HG03460 (cell line): ENCODE measurements at regions not wholly inside any gene's neighbourhood (a gene's known extent, or its start where the extent isn't known, plus 50 kb on each side); places are given as distances from the start of the nearest gene placed in this dataset.

Experiments used
- ATAC-seq: cut with Tn5 transposase; IDR thresholded peaks from one replicate; pipeline ENCODE4 v1.9.1; 2021; ENCODE audit not compliant: unreplicated experiment

GRCh38 chr14:40599725-40600124, 1007.0 kb upstream of the LRFN5 start:
- ATAC-seq, result no peak

DNA sequence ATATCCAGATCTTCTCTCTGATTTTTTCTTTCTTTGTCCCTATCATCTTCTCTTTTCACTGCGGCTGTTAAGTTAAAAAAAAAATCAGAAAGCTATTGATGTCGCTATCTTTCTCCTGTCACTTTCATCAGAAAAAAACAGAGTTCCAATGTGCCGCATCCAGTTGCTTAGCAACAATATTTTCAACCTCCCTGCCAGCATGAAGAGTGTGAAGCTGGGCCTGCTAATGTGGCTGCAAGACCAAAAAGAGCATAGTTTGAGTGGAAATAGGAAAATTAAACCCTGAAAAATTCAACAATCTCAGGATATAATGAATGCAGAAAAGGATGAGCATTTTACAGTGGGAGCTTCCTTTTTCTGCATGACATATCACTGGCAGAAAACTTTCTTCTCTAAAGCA, 1025.4 kb upstream of the LRFN5 start:
- no peak for ATAC-seq

- ATAC-seq, result no peak
These were observed 1029.7 kb upstream of the LRFN5 start for GRCh38 chr14:40576880-40577478.

DNA sequence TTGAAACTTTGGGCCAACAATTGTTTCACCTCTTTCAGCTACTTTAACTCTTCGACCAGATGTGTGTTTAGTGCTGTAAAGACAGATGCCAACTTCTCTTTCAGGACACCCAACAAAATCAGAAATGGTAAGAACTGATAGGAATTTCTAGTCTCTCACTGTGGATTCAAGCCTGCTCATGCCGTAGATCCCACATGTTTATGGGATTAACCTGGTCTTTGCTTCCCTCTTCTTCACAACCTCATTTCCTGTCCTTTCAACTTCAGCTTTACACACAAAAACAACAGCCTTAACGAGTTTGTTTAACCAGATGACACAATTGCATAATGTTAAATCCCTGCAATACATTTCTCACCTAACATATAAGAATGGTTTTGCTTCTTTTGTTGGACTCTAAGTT, 1031.9 kb upstream of the LRFN5 start:
- no peak for ATAC-seq

DNA sequence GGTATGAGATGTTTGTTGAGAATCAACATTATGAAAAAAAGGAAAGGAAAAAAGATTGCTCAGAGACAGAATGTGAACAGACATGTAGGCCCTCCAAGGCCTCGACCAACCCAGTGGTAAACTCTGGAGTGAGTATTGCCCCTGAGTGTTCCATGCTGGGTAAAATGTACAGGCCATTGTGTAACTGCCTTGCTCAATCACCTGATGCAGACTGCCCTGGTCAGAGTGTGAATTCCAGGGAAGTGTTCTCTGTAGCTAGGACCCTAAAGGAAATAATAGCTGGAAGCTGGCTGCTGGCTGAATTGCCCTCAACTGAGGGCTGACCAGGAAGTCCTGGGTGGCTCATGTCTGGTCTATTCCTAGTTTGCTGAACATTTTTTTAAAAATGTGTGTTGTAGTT, 1081.4 kb upstream of the LRFN5 start:
- ATAC-seq, result no peak

- no peak for ATAC-seq
These were observed 1083.6 kb upstream of the LRFN5 start for GRCh38 chr14:40523123-40523522.

- no peak for ATAC-seq
These were observed 1062.2 kb upstream of the FBXO33 start for GRCh38 chr14:40494483-40494882.

- ATAC-seq, result no peak
These were observed 1055.6 kb upstream of the FBXO33 start for GRCh38 chr14:40487824-40488223.

DNA sequence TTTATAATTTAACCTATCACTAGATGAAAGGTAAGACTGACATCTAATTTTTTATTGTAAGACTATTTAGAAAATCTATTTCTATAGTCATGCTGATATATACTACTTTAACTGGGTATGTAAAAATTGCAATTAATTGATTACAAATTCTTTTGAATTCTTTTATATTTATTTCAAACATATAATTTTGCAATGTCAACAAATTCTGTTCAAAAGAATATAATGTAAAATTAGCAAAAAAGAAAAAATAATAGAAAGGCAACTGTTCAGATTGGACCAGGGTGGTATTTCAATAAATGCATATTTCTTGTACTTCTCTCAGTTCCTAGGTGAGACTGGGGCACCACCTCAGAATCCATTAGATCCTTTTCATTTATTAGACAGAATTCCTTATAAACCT, 1053.5 kb upstream of the FBXO33 start:
- ATAC-seq, result no peak

- ATAC-seq, result no peak
These were observed 1043.8 kb upstream of the FBXO33 start for GRCh38 chr14:40476005-40476404.

- no peak for ATAC-seq
These were observed 1035.7 kb upstream of the FBXO33 start for GRCh38 chr14:40467969-40468368.

GRCh38 chr14:40464531-40464930, 1032.3 kb upstream of the FBXO33 start:
- ATAC-seq, result no peak

GRCh38 chr14:40463886-40464285, 1031.7 kb upstream of the FBXO33 start:
- ATAC-seq, result no peak

GRCh38 chr14:40452674-40453073, 1020.4 kb upstream of the FBXO33 start:
- ATAC-seq, result no peak

DNA sequence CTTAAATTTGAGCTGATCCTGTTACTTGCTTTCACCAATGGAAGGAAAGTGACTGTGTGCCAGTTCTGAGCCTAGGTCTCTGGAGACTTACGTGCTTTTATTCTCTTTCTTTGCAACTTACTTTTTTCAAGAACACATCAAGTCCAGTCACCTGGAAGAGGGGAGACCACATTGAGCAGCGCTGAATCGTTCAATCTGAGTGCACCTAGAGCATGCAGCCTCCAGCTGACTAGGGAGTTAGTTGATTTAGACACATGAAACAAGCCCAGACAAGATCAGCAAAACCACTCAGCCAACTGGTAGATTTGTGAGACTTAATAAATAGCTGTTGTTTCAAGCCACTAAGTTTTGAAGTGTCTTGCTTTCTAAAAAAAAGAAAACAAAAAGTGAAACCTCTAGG, 1014.8 kb upstream of the FBXO33 start:
- ATAC-seq, result no peak

- no peak for ATAC-seq
These were observed 1012.8 kb upstream of the FBXO33 start for GRCh38 chr14:40445020-40445419.

DNA sequence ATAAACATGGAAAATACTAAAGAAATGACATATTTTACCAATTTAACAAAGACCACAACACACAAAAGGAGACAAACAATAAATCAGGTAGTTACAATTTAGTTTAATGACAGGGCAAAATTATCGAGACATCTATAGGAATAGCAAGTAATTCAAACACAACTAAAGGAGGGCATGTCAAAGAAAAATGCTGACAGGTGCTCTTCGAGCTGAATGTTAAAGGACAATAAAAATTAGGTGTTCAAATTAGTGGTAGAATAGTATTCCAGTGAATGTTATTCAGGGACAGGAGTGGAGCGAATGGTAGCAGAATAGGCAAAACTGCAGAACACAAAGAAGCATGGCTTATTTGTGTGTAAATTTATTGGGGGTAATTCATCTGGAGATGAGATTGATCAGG, 1004.3 kb upstream of the FBXO33 start:
- no peak for ATAC-seq

- ATAC-seq, result peak; percentile 70
These were observed 985.7 kb upstream of the FBXO33 start for GRCh38 chr14:40417777-40418401.

GRCh38 chr14:40416565-40416964, 984.3 kb upstream of the FBXO33 start:
- no peak for ATAC-seq

GRCh38 chr14:40414386-40414785, 982.2 kb upstream of the FBXO33 start:
- ATAC-seq, result no peak

- ATAC-seq, result no peak
These were observed 980.9 kb upstream of the FBXO33 start for GRCh38 chr14:40413136-40413535.

DNA sequence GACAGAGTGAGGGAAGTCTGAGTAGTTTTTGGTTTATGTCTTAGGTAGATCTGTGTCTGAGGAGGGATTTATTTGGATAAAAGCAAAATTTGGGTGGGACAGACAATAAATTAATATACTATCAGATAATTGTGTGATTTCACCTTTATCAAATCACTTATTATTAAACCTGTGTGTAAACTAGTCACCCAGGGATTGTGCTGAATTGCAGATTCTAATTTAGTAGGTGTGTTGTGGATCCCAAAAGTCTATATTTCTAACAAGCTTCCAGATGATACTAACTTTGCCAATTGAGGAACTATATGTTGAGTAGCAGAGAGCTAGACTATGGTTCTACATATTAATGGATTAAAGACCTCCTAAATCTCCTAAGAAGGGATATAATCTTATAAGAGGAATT, 978.5 kb upstream of the FBXO33 start:
- ATAC-seq, result no peak

DNA sequence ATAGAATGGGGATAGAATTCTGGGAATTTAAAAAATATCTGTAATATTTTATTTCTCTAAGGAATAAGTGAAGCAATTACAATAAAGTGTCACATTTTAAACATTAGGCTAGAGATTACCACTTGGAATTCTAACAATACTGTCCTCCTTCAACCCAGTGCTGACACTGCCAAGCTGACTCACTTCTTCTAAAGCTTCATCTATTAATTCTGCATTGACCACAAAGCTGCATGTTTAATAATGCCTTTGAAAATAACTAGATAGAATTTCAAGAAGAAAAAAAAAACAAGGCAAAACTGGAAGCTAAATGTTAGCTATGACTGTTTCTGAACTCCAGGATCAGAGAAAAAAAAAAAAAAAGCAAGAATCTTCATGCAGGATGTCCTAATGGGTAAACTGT, 970.7 kb upstream of the FBXO33 start:
- no peak for ATAC-seq
